Endothelial cell (in vitro differentiated cells): ENCODE measurements at regions not wholly inside any gene's neighbourhood (a gene's known extent, or its start where the extent isn't known, plus 50 kb on each side); places are given as distances from the start of the nearest gene placed in this dataset.

Source experiments
- DNase-seq: peaks from one replicate; pipeline ENCODE4 v3.0.0; 2021; ENCODE audit warnings: low spot score
- H3K27ac Mint-ChIP-seq: one replicate; pipeline ENCODE4 v1.8.0; 2021; ENCODE audit warnings: mixed read lengths, inconsistent platforms; ENCODE audit not compliant: unreplicated experiment
- H3K27me3 Mint-ChIP-seq: one replicate; pipeline ENCODE4 v1.8.0; 2021; ENCODE audit warnings: mild to moderate bottlenecking, moderate library complexity, mixed read lengths, inconsistent platforms; ENCODE audit not compliant: unreplicated experiment
- H3K36me3 Mint-ChIP-seq: one replicate; pipeline ENCODE4 v1.8.0; 2021; ENCODE audit warnings: mild to moderate bottlenecking, low read depth, mixed read lengths, inconsistent platforms; ENCODE audit not compliant: unreplicated experiment
- H3K4me1 Mint-ChIP-seq: one replicate; pipeline ENCODE4 v1.8.0; 2021; ENCODE audit warnings: mild to moderate bottlenecking, mixed read lengths, inconsistent platforms; ENCODE audit not compliant: unreplicated experiment
- H3K4me3 Mint-ChIP-seq: one replicate; pipeline ENCODE4 v1.8.0; 2021; ENCODE audit warnings: mild to moderate bottlenecking, mixed read lengths, inconsistent platforms; ENCODE audit not compliant: unreplicated experiment
- H3K9me3 Mint-ChIP-seq: one replicate; pipeline ENCODE4 v1.8.0; 2021; ENCODE audit warnings: mixed read lengths, inconsistent platforms; ENCODE audit not compliant: unreplicated experiment
- TF ChIP-seq, protein P1 (sequence below): fragments of 200-600 bp; sonication (generic); IDR thresholded peaks from one replicate; pipeline ENCODE4 v1.5.0; 2021; ENCODE audit warnings: antibody characterized with exemption; ENCODE audit not compliant: unreplicated experiment

DNA sequence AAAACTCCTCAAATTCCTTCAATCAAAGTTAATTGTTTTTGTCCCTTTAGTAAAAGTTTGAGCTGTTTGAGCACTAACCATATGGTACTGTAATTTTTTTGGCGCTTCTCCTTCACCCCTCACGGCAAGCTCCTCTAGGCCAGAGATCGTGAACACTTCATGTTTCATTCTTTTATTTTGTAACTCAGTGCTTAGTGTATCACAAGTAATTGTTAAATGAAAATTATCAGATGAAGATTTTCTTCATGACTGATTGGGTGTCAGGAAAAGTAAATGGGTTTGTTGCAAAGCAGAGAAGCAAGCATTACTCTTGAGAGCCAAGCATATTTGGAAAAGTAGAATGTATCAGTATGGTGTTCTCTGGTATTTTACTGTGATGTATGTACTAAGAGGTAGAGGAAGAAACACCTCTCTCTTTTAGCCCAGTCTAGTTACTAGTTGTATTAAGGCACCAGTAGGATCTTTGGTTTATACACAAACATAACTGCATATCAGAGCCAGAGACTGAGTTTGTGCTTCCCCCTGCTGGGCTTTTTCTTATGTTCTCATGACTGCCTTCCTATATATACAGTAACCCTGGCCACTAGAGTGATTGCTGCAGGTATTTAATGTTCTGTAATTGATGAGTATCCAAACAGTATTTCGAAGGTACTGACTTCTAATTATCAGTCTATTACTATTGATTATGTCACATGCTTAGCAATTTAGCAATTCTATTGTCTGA, 202.3 kb upstream of the KLHL1 start:
- TF ChIP-seq, protein P1, sequence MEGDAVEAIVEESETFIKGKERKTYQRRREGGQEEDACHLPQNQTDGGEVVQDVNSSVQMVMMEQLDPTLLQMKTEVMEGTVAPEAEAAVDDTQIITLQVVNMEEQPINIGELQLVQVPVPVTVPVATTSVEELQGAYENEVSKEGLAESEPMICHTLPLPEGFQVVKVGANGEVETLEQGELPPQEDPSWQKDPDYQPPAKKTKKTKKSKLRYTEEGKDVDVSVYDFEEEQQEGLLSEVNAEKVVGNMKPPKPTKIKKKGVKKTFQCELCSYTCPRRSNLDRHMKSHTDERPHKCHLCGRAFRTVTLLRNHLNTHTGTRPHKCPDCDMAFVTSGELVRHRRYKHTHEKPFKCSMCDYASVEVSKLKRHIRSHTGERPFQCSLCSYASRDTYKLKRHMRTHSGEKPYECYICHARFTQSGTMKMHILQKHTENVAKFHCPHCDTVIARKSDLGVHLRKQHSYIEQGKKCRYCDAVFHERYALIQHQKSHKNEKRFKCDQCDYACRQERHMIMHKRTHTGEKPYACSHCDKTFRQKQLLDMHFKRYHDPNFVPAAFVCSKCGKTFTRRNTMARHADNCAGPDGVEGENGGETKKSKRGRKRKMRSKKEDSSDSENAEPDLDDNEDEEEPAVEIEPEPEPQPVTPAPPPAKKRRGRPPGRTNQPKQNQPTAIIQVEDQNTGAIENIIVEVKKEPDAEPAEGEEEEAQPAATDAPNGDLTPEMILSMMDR: no peak
- H3K27ac Mint-ChIP-seq: no peak overlapping the region

GRCh38 chr13:70297189-70297616, 189.0 kb upstream of the KLHL1 start:
- Mint-ChIP-seq H3K4me1 (no peaks in the 10 kb centered on the region), H3K36me3 (no peaks in the 10 kb centered on the region), H3K27ac (no peak overlapping the region), H3K27me3 (no peaks in the 10 kb centered on the region), H3K4me3 (no peak overlapping the region), H3K9me3 (no peaks in the 10 kb centered on the region)
- DNase-seq: no peak
- TF ChIP-seq, protein P1: no peak

More for the DNA sequence above, 202.3 kb upstream of the KLHL1 start:
- DNase-seq: peak; percentile 47
- Mint-ChIP-seq H3K9me3 (no peaks in the 10 kb centered on the region), H3K4me3 (no peak overlapping the region), H3K4me1 (no peaks in the 10 kb centered on the region), H3K27me3 (no peaks in the 10 kb centered on the region), H3K36me3 (no peaks in the 10 kb centered on the region)

DNA sequence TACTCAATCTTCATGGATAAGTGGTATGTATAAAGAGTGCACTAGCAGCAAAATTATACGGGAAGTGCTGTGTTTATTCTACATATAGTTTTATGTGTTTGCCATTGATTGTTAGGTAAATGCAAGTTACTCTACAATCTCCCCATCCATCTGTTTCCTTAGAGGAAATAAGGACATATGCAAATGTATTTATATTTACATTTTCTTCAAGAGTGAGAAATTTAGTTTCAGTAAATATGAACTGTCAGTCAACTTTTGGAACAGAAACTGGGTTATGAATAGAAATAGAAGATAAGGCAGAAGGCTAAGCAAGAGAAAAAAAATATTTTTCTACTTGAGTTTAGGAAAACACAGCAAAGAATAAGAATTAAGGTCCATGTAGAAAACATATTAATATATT, 176.1 kb upstream of the KLHL1 start:
- Mint-ChIP-seq H3K9me3 (no peaks in the 10 kb centered on the region), H3K4me1 (peaks cover 20% of the 10 kb centered on the region), H3K27me3 (no peaks in the 10 kb centered on the region), H3K36me3 (no peaks in the 10 kb centered on the region), H3K27ac (peak overlapping the region; percentile 76), H3K4me3 (no peak overlapping the region)
- TF ChIP-seq, protein P1: no peak
- no peak for DNase-seq

- no peak for DNase-seq
- no peaks in the 10 kb centered on the region for H3K4me1 Mint-ChIP-seq
- H3K27ac Mint-ChIP-seq: no peak overlapping the region
- TF ChIP-seq, protein P1: no peak
- no peaks in the 10 kb centered on the region for H3K9me3 Mint-ChIP-seq
- no peaks in the 10 kb centered on the region for H3K36me3 Mint-ChIP-seq
- no peak overlapping the region for H3K4me3 Mint-ChIP-seq
- peaks cover 2% of the 10 kb centered on the region for H3K27me3 Mint-ChIP-seq
These were observed 167.6 kb upstream of the KLHL1 start for GRCh38 chr13:70275841-70276240.

- Mint-ChIP-seq H3K4me3 (no peak overlapping the region), H3K4me1 (no peaks in the 10 kb centered on the region), H3K36me3 (peaks cover 5% of the 10 kb centered on the region), H3K27ac (no peak overlapping the region), H3K9me3 (peaks cover 13% of the 10 kb centered on the region), H3K27me3 (peaks cover 2% of the 10 kb centered on the region)
- TF ChIP-seq, protein P1: no peak
- DNase-seq: no peak
These were observed 147.2 kb upstream of the KLHL1 start for GRCh38 chr13:70255406-70255991.
